NOMO-1 treated with dmso at 0.1 percent for 144 hours (cell line): ENCODE measurements at regions not wholly inside any gene's neighbourhood (a gene's known extent, or its start where the extent isn't known, plus 50 kb on each side); places are given as distances from the start of the nearest gene placed in this dataset.
"Not testable (repeated sequence)": the region's sequence is repeated elsewhere in the genome, so short reads cannot be mapped to it uniquely, and the experiment has no call there.

ENCODE experiments used
- DNase-seq: peaks from one replicate; lab custom pipeline; 2025; ENCODE audit not compliant: unreplicated experiment; lab: John Stamatoyannopoulos, UW

DNA sequence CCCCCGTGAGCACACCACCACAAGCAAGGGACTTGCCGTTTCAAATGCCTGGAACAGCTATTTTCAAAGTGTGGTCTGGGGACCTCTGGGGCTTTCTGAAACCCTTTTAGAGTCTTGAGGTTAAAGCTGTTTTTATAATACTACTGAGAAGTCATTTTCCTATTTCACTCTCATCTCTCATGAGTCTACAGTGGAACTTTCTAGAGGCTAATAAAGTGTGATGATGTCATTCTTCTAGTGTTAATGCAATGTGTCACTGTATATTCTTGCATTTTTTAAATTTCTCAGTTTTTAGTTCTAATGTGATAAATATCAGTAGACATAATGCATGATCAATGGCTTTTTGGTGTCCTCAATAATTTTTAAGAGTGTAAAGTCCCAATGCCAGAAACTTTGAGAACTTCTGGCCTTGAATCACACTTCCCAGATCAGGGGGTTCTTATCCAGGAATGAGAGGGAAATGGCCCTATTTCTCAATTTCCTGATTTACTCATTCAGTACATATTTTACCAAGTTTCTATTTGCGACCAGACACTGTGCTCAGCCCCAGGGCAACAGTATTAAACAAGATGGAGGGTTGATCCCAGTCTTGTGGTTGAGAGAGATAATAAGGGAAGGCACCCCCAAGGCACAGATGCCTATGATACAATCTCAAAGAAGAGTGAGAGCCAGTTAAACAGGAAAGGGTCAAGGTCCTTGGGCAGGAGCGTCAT, 444.0 kb downstream of the HS3ST3B1 start:
- no peak for DNase-seq

DNA sequence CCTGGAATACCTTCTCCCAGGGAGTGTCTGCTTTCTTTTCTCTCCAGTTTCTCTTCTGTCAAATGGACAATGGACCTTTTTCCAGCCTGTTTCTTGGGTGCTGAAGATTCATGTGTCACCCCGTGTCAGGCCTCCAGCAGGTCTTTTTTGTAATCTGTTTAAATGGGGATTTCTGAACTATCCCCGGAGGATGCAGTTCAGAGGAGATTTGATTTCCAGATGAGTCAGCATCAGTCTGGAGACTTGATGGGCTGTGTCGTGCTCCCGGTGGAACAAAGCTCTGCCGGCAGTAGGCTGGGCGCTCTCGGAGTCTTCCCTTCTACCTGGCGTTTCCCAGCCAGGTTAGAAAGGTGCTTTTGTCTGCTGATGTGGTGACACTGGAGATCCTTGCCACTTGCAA, 440.6 kb downstream of the HS3ST3B1 start:
- no peak for DNase-seq

DNA sequence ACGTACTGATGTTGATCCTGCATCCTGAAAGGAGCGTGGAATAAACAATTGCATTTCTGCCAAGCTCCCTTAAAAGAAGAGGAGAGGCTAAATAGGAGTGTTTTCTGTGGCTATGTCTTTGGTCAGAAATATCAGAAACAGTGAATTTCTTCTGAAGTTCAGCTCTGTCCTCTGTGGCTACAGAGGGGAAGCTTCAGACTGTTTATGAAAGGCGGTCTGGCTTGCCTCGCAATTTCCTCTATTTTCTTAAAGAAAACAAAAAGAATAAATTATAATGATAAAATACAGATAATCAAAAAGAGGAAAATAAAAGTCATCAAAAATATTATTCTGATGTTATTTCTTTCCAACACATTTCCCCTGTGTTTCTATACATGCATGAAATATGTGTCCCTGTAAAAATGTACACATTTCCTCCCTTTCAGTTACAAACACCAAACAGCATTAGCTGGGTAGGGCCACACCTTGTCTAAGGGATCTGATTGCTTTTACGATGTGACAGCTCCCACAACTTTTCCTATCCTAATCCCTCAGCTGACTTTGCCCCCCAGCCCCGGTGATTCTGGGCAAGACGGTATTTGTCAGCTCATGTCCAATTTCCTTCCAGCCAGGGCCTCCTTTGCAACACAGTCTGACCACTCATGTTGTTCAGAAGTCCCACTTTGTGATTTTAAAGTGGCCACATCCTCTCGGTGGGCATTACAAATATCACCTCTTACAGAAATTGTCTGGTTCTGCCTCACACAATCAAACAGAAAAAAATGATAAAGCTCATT, 439.0 kb downstream of the HS3ST3B1 start:
- DNase-seq, result no peak

DNA sequence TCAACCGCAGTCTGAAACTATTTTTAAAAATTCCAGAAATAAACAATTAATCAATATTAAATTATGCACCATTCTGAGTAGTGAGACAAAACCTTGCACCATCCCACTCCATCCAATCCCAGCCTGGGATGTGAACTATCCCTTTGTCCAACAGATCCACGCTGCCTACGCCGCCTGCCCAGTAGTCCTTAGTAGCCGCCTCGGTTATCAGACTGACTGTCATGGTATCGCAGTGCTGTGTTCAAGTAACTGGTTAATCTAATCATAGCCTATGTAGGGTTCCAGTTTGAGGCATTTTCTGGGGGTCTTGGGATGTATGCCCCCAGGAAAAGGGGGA, 437.7 kb downstream of the HS3ST3B1 start:
- DNase-seq, result no peak

DNA sequence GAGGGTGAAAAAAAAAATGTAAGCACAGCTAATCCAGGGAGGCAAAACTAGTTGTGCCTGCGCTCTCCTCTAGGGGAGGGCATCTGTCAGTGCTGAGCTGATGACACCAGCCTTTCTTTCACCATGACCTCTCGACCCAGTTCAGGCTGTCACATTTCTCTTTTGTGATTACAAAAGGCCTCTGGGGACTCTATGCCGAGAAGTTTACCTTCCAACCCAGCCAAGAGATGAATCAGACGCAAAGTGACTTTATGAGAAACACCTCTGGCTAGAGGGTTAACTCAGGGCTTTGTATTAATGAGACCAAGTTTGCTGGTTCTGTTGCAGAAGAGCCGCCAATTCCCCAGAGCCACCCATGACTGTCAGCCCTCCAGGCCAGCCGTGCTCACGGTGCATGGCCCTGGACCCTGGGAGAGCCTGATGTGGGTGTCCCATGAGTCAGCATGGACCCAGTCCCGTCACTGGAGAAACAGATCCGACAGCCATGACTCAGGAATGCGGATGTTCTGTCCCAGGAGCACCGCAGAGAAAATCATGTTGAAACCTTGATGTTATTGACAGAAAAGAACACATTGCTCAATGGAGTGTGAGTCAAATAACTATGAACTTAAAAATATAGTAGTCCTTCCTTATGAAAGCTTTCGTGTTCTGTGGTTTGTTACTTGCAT, 437.2 kb downstream of the HS3ST3B1 start:
- peak; percentile 58 for DNase-seq

DNA sequence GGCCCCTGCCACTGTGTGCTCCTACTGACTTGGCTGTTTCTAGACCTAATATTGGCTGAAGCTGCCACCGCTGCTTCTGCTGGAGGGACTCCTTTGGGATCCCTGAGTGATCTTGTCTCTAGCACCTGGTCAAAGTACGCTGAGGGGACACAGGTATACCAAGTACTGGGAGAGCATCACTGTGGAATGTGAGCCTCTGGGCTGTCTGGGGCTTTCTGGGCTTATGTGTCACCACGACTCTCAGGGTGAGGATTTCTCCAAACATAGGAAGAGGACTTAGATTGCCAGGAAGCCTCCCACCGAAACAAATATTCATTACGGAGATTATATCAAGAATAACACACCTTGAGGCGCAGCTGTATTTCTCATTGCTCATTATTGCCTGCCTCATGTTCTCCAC, 435.8 kb downstream of the HS3ST3B1 start:
- no peak for DNase-seq

- DNase-seq, result no peak
These were observed 432.5 kb downstream of the HS3ST3B1 start for GRCh38 chr17:14733376-14733775.

GRCh38 chr17:14732211-14732610, 431.3 kb downstream of the HS3ST3B1 start:
- no peak for DNase-seq

GRCh38 chr17:14731591-14731990, 430.7 kb downstream of the HS3ST3B1 start:
- no peak for DNase-seq

GRCh38 chr17:14730821-14731220, 429.9 kb downstream of the HS3ST3B1 start:
- no peak for DNase-seq

DNA sequence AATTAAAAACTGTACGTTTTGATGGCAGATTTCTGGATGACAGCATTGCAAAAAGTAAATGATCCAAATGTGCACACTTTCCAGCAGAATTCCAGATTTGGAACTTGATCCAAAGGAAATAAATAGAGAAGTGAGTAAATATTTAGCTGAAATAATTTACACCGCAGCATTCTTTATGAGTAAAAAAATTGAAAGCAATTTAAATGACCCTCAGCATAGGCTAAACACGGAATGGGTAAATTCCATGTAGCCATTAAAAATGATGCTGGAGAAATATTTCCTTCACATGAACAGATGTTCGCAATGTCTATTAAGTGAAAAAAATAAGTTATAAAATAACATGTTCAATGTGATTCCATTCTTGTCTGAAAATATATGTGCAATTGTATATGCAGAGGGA, 424.8 kb downstream of the HS3ST3B1 start:
- DNase-seq, result no peak

- DNase-seq, result no peak
These were observed 423.9 kb downstream of the HS3ST3B1 start for GRCh38 chr17:14724770-14725169.

- DNase-seq, result not testable (repeated sequence)
These were observed 422.5 kb downstream of the HS3ST3B1 start for GRCh38 chr17:14723349-14723748.

GRCh38 chr17:14719942-14720341, 419.1 kb downstream of the HS3ST3B1 start:
- DNase-seq, result no peak

GRCh38 chr17:14717859-14718258, 417.0 kb downstream of the HS3ST3B1 start:
- no peak for DNase-seq

GRCh38 chr17:14715561-14715960, 414.7 kb downstream of the HS3ST3B1 start:
- no peak for DNase-seq

DNA sequence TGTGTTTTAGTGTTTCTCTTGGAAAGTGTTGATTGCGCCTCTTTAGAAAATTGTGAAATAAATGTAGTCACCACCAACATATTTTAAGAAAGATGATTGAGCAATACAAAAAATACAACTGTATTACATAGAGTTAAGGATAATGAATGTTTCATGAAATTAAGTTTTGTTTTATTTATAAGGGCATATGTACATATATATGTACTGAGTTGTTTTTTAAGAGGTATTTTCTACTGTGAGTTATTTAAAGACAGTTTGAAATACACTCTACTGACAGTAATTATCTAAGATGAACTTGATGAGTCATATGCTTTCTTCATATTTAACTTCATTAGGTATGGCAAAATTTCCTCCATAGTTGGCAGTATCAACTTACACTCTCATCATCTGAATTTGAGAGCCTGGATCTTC, 411.7 kb downstream of the HS3ST3B1 start:
- peak; percentile 55 for DNase-seq

DNA sequence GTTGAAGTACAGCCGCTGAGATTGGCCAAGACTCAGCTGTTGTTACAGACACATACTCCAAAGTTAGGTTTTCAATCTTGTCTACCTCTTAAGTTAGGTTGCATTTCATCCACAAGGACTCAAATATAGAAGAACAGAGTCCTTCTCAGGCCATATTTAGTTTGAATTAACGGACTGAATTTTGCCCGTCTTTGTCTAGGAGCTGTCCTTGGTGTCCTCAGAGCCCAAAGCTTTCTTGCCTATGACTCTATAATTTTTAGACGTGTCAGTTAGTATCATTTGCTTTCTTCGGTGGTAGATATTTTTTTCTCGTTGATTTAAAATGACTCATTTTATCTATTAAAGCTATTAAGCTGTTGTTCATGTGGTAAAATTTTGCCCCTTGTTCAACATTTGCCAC, 403.2 kb downstream of the HS3ST3B1 start:
- no peak for DNase-seq

DNA sequence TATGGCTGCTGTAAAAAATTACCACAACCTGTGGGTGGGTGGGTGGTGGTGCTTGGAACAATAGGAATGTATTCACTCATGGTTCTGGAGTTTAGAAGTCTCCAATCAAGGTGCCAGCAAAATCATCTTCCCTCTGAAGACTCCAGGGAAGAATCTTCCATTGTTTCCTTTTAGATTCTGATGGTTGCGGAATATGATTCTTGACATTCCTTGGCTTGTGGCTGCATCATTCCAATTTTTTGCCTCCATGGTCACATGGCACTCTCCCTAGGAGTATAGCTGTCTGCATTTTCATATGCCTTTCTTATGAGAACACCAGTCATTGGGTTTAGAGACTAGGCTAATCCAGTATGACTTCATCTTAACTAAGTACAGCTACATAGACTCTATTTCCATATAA, 401.0 kb downstream of the HS3ST3B1 start:
- DNase-seq, result no peak

DNA sequence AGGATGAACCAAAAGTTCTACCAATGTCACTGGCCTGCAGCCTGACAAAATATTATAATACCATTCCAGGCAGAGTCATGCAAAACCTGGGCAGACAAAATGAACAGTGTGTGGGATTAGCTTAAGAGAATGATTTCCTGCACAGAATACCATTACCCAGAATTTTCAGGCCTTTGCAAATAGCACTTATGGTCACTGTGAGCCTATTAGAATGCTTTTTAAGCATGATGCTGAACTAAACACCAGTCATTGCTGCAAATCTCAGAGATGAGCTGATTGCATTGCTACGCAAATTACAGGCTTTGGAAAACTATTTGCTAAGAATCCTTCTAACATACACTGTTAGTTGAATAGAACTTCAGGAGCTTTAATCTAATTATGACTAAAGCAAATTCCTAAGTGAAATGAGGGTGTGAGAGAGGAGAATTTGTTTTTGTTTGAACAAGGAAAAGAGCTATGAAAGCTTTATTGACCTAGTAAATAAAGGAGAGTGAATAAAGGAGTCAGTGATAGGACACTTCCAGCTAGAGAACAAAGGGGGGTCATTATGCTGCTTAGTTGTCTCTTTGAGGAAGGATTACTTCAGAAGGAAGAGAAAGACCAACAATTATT, 398.8 kb downstream of the HS3ST3B1 start:
- DNase-seq, result no peak

DNA sequence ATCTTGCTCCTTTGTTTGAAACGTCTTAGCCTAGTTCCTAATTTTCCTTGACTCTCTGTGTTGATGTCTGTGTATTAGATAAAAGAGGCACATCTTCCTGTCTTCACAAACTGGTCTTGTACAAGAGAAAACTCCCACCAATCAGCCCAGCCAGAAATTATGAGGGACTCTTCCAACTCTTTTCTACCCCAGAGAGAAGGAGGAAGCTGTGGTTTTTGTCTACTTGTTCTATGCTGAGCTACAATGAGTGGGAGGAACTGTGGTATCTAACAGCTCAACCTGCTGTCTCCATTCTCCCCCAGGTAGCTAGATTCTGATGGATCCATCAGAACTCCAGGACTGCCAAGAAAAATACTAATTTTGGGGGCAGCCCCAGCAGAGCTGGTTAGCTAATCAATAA, 392.5 kb downstream of the HS3ST3B1 start:
- DNase-seq, result peak; percentile 61

- DNase-seq, result no peak
These were observed 389.8 kb downstream of the HS3ST3B1 start for GRCh38 chr17:14690704-14691103.
